ENCODE measurements at regions not wholly inside any gene's neighbourhood (a gene's known extent, or its start where the extent isn't known, plus 50 kb on each side); places are given as distances from the start of the nearest gene placed in this dataset.

GRCh38 chr7:25841575-25841974, 310.4 kb upstream of the NFE2L3 start:
- Histone ChIP-seq H3K9me3 (no peaks in the 10 kb centered on the region), H3K4me3 (no peak overlapping the region), H3K27me3 (no peaks in the 10 kb centered on the region), H3K4me1 (no peaks in the 10 kb centered on the region), H3K36me3 (replicated peaks in 1 of 2; ENCODE audit: insufficient read depth in 1 of 2, low read depth in 2 of 2) (no peaks in the 10 kb centered on the region), H3K27ac (no peak overlapping the region)
- ATAC-seq: no peak
- TF ChIP-seq CTCF (IDR thresholded peaks at IDR 0.05): no peak
- TF ChIP-seq POLR2A (IDR thresholded peaks at IDR 0.05): no peak
- no peak for DNase-seq
- WGBS, 2 donors: 75 to 88% methylated on average over 3 of the region's 3 CpGs
- intact Hi-C loops (cut with DNase I): no loop called here

DNA sequence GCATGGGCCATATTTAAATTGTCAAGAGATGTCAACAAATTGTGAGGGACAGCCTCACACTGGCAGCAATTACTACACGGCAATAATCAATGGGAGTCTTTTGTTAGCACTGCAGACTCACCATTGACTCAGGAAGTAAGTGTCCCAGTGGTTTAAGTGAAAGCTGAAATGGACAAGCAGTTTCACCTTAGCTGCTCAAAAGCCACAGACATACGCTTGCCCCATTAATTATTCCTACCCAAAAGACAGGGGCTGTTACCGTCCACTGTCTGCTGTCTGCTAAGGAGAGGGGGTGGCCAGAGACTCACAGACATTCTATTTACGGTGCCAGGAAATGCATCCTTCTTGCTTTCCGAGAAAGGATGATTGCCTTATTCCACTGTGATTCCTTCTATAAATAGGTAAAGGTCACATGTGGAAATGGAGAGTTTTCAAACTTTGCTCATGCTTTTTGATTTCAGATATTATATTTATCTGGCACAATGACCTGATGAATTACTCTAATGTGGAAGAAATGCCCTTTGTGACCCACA, 309.7 kb upstream of the NFE2L3 start:
- Histone ChIP-seq H3K36me3 (replicated peaks in 1 of 2; ENCODE audit: insufficient read depth in 1 of 2, low read depth in 2 of 2) (no peaks in the 10 kb centered on the region), H3K4me3 (no peak overlapping the region), H3K27me3 (no peaks in the 10 kb centered on the region), H3K9me3 (no peaks in the 10 kb centered on the region), H3K4me1 (peaks cover 4% of the 10 kb centered on the region), H3K27ac (no peak overlapping the region)
- DNase-seq (no peak), ATAC-seq (no peak)
- intact Hi-C loops (cut with DNase I): no loop called here
- TF ChIP-seq CTCF (IDR thresholded peaks at IDR 0.05) (no peak), POLR2A (IDR thresholded peaks at IDR 0.05) (no peak)
- WGBS, 2 donors: 63 to 69% methylated on average over 5 of the region's 5 CpGs

- intact Hi-C loops (cut with DNase I): no loop called here
- peaks cover 11% of the 10 kb centered on the region for H3K4me1 ChIP-seq
- no peaks in the 10 kb centered on the region for H3K27me3 ChIP-seq
These were observed 308.5 kb upstream of the NFE2L3 start for GRCh38 chr7:25843467-25843866.

GRCh38 chr7:25844102-25844870, 307.7 kb upstream of the NFE2L3 start:
- no peak for TF ChIP-seq CTCF (IDR thresholded peaks at IDR 0.05)
- TF ChIP-seq POLR2A (IDR thresholded peaks at IDR 0.05): no peak
- ATAC-seq: no peak
- intact Hi-C loops (cut with DNase I): no loop called here
- 57 to 61% methylated on average over 6 of the region's 6 CpGs for WGBS, 2 donors
- no peaks in the 10 kb centered on the region for H3K9me3 ChIP-seq
- H3K36me3 ChIP-seq (replicated peaks in 1 of 2; ENCODE audit: insufficient read depth in 1 of 2, low read depth in 2 of 2): no peaks in the 10 kb centered on the region
- DNase-seq: no peak
- no peak overlapping the region for H3K27ac ChIP-seq
- no peaks in the 10 kb centered on the region for H3K27me3 ChIP-seq
- no peak overlapping the region for H3K4me3 ChIP-seq
- H3K4me1 ChIP-seq: peaks cover 12% of the 10 kb centered on the region

More at GRCh38 chr7:25843467-25843866, 308.5 kb upstream of the NFE2L3 start:
- H3K36me3 ChIP-seq (replicated peaks in 1 of 2; ENCODE audit: insufficient read depth in 1 of 2, low read depth in 2 of 2): no peaks in the 10 kb centered on the region
- WGBS, 2 donors: 69 to 79% methylated on average over 4 of the region's 4 CpGs
- no peak overlapping the region for H3K27ac ChIP-seq
- no peak overlapping the region for H3K4me3 ChIP-seq
- no peak for DNase-seq
- no peak for TF ChIP-seq CTCF (IDR thresholded peaks at IDR 0.05)
- no peak for TF ChIP-seq POLR2A (IDR thresholded peaks at IDR 0.05)
- no peak for ATAC-seq
- no peaks in the 10 kb centered on the region for H3K9me3 ChIP-seq

GRCh38 chr7:25845464-25845863, 306.5 kb upstream of the NFE2L3 start:
- Histone ChIP-seq H3K9me3 (no peaks in the 10 kb centered on the region), H3K4me3 (no peak overlapping the region), H3K4me1 (peaks cover 18% of the 10 kb centered on the region), H3K27me3 (no peaks in the 10 kb centered on the region), H3K27ac (peak overlapping the region in 1 of 4 donors; percentile 42), H3K36me3 (replicated peaks in 1 of 2; ENCODE audit: insufficient read depth in 1 of 2, low read depth in 2 of 2) (no peaks in the 10 kb centered on the region)
- intact Hi-C loops (cut with DNase I): no loop called here
- no peak for TF ChIP-seq POLR2A (IDR thresholded peaks at IDR 0.05)
- TF ChIP-seq CTCF (IDR thresholded peaks at IDR 0.05): no peak
- no peak for ATAC-seq
- 76 to 84% methylated on average over 5 of the region's 5 CpGs for WGBS, 2 donors
- no peak for DNase-seq
